HG02885 (cell line): ENCODE measurements at regions not wholly inside any gene's neighbourhood (a gene's known extent, or its start where the extent isn't known, plus 50 kb on each side); places are given as distances from the start of the nearest gene placed in this dataset.
"Not testable (repeated sequence)": the region's sequence is repeated elsewhere in the genome, so short reads cannot be mapped to it uniquely, and the experiment has no call there.

Experiments
- ATAC-seq: cut with Tn5 transposase; IDR thresholded peaks from one replicate; pipeline ENCODE4 v1.9.1; 2021; ENCODE audit warnings: mild to moderate bottlenecking; ENCODE audit not compliant: unreplicated experiment, poor library complexity

DNA sequence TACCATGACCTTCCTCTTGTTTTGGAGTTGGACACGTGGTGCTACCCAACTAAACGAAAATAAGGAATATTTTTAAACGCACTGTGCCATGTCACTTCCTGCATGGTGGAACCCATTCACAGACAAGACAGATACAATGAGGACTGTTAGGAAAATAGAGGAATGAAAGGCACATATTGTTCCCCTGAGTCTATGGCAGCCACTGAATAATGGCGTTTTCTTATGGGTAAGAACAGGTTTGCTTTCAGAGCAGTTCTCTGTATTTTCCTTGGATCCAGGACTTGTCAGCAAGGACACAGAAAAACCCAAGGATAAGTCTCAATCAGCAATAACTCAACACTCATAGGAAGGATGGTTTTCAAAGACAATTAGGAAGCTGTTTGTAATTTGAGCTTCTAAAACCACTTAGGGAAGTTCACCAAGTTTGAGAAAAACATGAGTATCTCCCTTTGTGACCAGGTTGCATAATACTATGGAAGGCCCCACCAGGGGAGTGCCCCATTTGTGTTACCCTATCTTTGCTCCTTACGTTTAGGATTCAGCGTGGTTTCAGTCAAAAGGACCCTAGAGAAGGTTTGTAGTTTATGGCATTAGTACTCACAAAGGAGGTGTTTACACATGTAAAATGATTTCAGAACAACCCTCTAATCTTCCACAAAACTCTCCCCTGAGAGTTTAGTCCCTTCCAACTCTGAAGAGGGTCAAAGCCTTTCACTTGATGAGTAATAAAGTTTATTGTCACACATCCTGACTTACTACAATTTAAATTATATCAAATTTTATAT, 487.2 kb upstream of the ATP11B start:
- ATAC-seq, result no peak

GRCh38 chr3:182308328-182308727, 485.0 kb upstream of the ATP11B start:
- ATAC-seq, result no peak

DNA sequence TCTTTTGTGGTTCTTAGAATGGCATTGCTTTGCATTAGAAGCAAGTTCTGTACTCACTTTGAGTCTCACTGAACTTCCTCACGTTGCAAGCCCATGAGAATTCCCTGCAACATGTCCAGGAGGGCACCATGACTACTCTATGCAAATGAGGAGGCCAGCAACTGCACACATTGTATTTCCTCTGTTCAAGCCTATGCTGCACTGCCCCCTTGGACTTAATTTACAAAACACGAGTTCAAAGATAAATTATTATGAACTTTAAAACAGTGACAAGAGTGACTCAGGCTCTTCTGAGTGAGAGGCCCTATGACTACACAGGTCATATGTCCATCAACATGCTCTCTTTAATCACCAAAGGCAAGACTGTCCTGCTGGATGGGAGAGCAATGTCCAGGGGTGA, 484.2 kb upstream of the ATP11B start:
- no peak for ATAC-seq

DNA sequence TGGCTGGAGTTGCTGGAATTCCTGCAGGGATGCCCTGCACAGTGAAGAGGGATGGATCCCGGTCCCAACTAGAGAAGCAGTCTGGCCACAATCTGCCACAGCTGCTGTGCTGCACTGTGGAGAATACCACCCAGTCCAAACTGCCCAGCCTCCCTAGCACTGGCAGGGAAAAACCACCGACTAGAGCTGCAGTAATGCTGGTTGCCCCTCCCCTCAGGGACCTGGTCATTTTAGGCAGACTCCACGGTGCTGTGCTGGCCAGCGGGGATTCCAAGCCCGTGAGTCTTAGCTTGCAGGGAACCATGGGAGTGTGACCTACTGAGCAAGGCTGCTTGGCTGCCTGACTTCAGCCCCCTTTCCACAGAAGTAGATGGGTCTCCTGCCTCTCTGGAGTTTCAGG, 478.0 kb upstream of the ATP11B start:
- no peak for ATAC-seq

DNA sequence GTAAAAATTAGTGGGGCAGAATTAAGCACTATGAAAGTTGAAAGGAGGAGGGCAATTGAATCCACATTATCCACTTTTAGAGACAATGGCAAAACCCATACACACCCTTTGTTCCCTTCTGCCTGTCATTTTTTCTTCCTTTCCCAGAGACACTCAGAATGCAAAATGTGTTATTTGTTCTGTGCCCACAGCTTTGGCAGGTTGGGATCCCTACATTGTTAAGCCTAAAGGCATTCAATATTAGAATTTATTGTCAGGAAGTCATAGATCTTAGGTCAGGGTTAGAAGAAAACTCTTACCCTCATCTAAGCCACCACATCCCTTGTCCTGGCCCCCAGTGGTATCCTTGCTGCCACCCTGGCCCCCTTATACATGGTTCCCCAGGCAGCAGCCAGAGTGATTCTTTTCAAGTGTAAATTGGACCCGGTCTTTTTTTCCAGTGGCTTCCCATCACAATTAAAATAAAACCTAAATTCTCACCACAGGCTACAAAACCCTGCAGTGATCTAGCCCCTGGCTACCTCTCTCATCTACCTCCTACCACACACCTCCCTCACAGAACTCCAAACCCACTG, 470.1 kb upstream of the ATP11B start:
- ATAC-seq, result no peak

- ATAC-seq, result no peak
Measured at GRCh38 chr3:182323898-182324297, 469.4 kb upstream of the ATP11B start.

DNA sequence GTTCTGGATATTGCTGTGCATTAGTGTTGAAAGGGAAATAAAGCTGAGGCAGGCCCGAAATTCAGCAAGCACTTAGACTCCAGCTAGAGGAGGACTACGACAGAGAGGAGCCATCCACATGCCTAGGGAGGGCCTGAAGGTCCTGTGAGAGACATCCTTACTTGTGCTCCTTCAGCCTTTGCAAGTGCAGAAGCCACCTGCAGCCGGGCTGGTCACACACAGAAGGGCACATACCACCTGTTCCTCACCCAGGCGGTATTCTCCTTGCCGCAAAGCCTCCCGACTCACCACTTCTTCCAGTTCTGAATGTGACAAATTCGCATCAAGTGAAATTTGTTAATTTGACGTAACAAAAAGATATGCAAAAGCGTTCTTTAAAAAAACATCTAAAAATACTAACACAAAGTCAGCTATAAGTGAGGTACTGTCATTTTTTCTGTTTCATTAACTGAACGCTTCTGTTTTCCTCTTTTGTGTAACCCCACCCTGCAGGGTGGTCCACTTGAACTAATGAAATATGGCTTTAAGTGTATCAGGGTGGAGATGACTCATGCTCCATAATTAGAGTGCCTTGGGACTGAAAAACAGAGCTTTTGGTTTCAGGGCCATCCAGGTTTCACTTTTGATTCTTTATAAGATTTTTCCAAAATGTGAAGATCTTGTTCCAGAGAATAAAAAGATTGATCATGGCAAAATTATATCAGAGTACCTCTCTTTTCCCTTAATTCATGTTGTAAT, 467.9 kb upstream of the ATP11B start:
- peak; percentile 63 for ATAC-seq

- no peak for ATAC-seq
Measured at GRCh38 chr3:182327196-182327681, 466.1 kb upstream of the ATP11B start.

GRCh38 chr3:182330646-182331045, 462.7 kb upstream of the ATP11B start:
- peak; percentile 68 for ATAC-seq

GRCh38 chr3:182331341-182331740, 462.0 kb upstream of the ATP11B start:
- ATAC-seq, result no peak

- no peak for ATAC-seq
Measured at GRCh38 chr3:182342252-182342651, 451.1 kb upstream of the ATP11B start.

DNA sequence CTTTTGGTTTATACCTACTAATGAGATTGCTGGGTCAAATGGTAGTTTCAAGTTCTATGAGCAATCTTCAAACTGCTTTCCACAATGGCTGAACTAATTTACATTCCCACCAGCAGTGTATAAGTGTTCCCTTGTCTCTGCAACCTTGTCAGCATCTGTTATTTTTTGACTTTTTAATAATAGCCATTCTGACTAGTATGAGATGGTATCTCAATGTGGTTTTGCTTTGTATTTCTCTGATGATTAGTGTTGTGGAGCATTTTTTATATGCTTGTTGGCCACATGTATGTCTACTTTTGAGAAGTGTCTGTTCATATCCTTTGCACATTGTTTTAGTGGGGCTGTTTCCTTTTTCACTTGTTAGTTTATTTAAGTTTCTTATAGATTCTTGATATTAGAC, 449.3 kb upstream of the ATP11B start:
- not testable (repeated sequence) for ATAC-seq

DNA sequence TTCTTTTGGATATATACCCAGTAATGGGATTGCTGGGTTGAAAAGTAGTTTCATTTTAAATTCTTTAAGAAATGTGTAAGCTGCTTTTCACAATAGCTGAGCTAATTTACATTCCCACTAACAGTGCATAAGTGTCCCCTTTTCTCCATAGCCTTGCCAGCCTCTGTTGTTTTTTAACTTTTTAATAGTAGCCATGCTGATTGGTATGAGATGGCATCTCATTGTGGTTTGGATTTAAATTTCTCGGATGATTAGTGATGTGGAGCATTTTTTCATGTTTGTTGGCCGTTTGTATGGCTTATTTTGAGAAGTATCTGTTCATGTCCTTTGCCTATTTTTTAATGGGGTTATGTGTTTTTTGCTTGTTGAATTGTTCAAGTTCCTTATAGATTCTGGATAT, 444.3 kb upstream of the ATP11B start:
- no peak for ATAC-seq

GRCh38 chr3:182349951-182350517, 443.3 kb upstream of the ATP11B start:
- no peak for ATAC-seq

DNA sequence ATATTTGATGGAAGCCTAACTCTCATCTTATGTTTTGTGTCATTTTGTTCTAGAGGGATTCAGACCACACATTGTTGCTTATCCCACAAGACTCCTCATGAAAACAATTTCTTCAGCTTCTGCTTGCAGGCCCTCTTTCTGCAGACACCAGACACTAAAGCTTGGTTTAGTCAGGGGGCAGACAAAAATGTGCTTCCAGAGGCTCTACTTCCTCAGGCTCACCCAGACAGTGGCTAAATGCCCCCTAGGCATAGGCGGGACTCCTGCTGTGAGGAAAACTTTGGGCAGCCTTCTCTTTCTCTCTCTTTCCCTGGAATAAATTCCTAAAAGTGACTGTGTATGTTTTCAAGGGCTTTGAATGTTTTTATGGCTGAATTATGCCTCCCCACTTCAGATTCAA, 435.4 kb upstream of the ATP11B start:
- ATAC-seq, result no peak

DNA sequence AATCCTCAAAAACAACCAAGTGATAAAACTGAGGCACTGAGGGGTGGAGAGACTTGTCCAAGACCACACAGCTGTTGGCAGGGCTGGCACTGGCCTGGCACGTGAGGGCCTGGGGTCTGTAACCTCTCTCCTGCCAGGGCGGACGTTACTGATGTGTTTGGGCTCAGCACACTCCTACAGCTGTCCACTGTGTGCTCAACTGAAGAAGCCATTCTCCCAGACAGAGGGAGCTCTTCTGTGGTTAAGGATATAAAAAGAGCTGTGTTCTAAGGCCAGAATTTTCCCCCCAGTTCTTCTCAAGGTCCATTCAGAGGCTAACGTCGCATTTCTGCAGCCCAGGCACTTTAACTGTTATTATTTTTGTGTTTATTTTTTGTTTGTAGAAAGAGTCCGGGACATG, 429.0 kb upstream of the ATP11B start:
- no peak for ATAC-seq

GRCh38 chr3:182364723-182365650, 428.3 kb upstream of the ATP11B start:
- no peak for ATAC-seq

DNA sequence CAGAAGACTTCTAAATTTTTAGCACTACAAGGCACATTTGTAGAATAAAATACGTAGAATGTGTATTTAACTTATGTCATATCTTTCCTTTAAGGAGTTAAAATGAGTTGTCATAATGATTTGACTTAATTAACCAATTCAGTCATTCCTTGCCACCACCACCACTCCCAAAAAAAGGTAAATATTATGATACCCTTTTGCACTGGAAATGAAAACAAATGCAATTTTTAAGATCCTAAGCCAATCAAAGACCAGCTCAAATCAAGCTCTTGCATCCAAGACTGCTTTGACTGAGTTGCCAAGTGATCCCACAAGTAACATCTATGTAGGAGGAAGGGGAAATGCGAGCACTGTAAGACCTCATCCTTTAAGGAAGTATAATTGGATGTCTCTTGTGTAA, 426.6 kb upstream of the ATP11B start:
- no peak for ATAC-seq

GRCh38 chr3:182369861-182370260, 423.4 kb upstream of the ATP11B start:
- ATAC-seq, result no peak

- ATAC-seq, result no peak
Measured at GRCh38 chr3:182370949-182371348, 422.4 kb upstream of the ATP11B start.
